Jurkat, Clone E6-1 (cell line): ENCODE measurements at regions not wholly inside any gene's neighbourhood (a gene's known extent, or its start where the extent isn't known, plus 50 kb on each side); places are given as distances from the start of the nearest gene placed in this dataset.
A peak's percentile ranks its signal among the peaks of the same experiment; 100 is the strongest.
"Not testable (repeated sequence)": the region's sequence is repeated elsewhere in the genome, so short reads cannot be mapped to it uniquely, and the experiment has no call there.

Source experiments
- DNase-seq: peaks from one replicate; pipeline ENCODE4 v3.0.0-alpha.2; 2011; ENCODE audit warnings: low read depth, low spot score
- H3K4me3 ChIP-seq: 2 replicates; pipeline ENCODE4 v1.5.1; 2011; ENCODE audit warnings: mild to moderate bottlenecking, low read length, control low read depth, moderate library complexity

- DNase-seq, result no peak
- no peak overlapping the region for H3K4me3 ChIP-seq
These were observed 332.9 kb downstream of the TFAP2A start for GRCh38 chr6:10081957-10082356.

DNA sequence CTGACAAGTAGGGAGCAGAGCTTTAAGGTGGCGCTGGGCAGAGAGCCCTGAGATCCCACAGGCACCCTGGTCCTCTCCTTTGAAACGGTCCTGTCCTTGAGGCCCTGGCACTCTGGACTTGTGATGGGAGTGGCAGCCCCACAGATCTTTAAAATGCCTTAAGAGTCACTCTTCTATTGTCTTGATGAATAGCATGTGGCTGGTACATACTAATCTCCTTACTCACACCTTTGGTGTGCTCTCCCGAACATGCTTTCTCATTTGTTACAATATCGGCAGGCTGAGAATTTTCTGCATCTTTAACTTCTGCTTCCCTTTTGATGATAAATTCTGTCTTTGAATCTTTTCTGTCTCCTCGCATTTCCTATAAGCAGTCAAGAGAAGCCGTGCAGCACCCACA lies 333.8 kb downstream of the TFAP2A start:
- H3K4me3 ChIP-seq, result no peak overlapping the region
- no peak for DNase-seq

DNA sequence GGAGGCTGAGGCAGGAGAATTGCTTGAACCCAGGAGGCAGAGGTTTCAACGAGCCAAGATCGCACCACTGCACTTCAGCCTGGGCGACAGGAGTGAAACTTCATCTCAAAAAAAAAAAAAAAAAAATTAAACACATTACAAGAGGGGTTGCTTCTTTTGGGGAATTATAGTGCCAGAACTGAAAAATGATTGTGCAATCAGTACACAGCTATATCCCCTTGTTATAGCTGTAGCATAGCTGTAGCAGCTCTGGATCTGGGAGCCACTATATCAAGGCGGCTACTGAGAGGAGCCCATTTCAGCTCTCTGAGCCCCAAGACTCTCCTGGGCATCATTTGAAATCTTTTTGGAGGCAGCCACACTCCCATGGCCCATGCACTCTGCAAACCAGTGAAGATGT lies 334.3 kb downstream of the TFAP2A start:
- no peak for DNase-seq

DNA sequence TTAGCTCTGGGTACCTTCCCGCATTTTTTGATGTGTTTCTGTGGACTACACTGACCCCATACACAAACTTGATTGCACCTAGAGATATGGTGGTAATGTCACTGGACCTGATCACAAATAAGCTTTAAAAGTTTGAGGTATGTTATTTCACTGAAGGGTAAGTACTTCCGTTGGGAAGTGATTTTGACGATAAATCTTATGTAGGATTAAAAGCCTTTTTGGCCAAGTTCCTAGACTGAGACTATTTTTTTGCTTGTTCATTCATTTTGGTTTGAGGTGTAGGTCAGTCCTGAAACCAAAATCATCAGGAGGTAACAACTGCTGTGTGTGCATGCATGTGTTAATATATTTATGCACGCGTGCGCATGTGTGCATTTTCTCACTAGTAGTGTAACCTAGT lies 336.3 kb downstream of the TFAP2A start:
- no peak for DNase-seq
- no peak overlapping the region for H3K4me3 ChIP-seq

More for the DNA sequence above, 334.3 kb downstream of the TFAP2A start:
- no peak overlapping the region for H3K4me3 ChIP-seq

DNA sequence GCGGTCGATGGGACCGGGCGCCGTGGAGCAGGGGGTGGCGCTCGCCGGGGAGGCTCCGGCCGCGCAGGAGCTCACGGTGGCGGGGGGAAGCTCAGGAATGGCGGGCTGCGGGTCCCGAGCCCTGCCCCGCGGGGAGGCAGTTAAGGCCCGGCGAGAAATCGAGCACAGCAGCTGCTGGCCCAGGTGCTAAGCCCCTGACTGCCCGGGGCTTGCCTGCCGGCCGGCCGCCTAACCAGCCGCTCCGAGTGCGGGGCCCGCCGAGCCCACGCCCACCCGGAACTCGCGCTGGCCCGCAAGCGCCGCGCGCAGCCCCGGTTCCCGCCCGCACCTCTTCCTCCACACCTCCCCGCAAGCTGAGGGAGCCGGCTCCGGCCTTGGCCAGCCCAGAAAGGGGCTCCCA lies 340.1 kb downstream of the TFAP2A start:
- not testable (repeated sequence) for DNase-seq, H3K4me3 ChIP-seq

DNA sequence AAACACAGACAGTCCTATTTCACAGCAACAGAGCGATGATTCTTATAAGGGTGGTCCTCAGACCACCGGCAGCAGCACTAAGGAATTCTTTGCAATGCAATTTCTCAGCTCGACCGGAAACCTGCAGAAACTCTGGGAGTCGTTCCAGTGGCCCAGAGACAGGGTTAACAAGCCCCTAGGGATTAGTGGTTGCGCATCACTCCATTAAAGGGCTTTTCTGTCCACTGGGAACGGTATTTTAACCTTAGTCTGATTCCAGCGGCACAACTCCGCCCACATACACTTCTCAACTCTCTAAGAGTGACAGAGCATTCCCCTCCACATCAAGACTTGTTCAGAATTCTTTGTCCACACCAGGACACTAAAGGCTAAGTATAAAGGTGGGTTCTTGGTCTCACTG lies 341.5 kb downstream of the TFAP2A start:
- DNase-seq, result no peak
- H3K4me3 ChIP-seq, result no peak overlapping the region

- H3K4me3 ChIP-seq, result no peak overlapping the region
- DNase-seq, result no peak
These were observed 343.1 kb downstream of the TFAP2A start for GRCh38 chr6:10071631-10072220.

- DNase-seq, result no peak
- H3K4me3 ChIP-seq, result no peak overlapping the region
These were observed 354.9 kb downstream of the TFAP2A start for GRCh38 chr6:10060004-10060403.

DNA sequence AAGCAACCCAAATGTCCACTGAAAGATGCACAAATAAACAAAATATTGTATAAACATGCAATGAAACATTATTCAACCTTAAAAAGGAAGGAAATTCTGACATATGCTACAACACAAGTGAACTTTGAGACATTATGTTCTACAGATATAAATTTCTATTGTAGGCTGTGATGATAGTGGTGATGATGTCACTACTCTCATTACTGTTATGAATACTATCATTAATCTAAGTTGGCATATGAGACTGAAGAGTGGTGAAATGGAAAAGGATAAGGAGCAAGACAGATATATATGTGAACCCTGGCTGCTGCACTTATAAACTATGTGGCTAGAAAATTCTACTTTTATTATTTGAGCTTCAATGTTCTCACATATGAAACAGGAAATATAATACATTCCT lies 360.2 kb downstream of the TFAP2A start:
- no peak for DNase-seq
- H3K4me3 ChIP-seq, result no peak overlapping the region

DNA sequence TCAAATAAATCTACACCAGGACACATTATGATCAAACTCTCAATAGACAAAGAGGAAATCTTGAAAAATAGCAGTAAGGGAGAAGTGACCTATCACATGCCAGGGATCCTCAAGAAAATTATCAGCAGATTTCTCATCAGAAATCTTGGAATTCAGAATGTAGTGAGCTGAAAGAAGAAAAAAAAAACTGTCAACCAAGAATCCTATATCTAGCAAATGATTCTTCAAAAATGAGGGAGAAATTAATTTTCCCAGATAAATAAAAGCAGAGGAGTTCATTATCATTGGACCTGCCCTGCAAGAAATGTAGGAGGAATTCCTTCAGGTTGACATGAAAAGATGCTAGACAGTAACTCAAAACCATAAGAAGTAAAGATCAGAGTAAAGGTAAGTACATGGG lies 363.6 kb downstream of the TFAP2A start:
- no peak for DNase-seq

GRCh38 chr6:10048370-10049297 lies 366.2 kb downstream of the TFAP2A start:
- no peak for DNase-seq
- H3K4me3 ChIP-seq, result no peak overlapping the region

More for the DNA sequence above, 363.6 kb downstream of the TFAP2A start:
- no peak overlapping the region for H3K4me3 ChIP-seq

DNA sequence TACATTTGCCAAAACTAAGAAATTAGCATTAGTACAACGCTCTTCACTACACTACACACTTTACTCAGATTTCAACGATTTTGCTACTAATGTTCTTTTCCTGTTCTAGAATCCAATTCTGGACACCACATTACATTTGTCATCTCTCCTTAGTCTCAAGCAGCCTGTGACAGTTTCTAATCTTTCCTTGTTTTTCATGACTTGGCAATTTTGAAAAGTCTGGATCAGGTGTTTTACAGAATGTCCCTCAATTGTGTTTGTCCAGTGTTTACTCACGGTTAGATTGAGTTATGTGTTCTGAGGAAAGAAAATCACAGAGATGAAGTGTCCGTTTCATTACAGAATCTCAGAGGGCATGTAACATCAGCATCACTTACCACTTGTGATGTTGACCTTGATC lies 372.6 kb downstream of the TFAP2A start:
- DNase-seq, result no peak
- no peak overlapping the region for H3K4me3 ChIP-seq

GRCh38 chr6:10033223-10033829 lies 381.5 kb downstream of the TFAP2A start:
- no peak for DNase-seq
- H3K4me3 ChIP-seq, result no peak overlapping the region

DNA sequence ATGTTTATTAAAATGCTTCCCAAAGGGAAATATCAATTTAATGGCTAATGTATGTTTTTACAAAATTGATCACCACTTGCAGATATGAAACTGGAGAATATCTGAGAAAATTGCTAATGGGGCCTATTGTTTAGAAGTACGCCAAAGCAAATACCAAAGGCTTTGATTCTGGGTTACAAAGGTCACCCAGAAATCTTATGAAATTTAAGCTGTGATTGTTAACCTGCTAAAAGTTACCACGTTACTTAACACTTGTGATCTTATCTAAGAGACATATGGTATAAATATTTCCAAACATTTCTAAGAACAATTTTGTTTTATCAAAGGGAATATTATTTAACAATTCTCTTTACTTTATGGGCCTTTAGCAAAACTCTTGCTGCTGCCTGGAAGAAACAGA lies 383.3 kb downstream of the TFAP2A start:
- DNase-seq, result no peak

DNA sequence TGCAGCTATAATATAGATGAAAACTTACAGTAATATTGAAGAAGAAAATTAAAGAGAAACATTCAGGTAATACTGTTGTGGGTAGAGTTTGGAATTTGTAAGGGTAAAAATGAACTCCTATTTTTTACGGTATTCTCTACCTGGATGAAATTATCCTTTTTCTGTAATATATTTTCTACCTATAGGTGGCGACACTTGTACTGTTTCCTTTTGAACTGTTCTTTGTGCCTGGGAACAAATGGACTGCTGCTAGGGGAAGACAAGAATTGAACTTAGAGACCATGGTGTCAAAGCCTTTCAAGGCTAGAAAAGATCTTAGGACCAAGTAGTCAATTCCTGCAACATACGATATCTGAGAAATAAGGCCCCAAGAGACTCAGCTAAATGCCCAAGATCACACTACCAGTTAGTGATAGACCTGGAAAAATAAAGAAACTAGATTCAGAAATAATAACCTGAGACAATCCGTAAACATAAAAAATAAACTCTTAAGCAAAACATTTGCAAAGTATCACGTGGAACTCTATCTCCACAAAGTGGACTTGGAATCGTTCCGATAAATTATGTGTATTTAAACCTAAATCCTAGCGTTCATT lies 383.8 kb downstream of the TFAP2A start:
- DNase-seq, result peak; percentile 6
- no peak overlapping the region for H3K4me3 ChIP-seq

More for the DNA sequence above, 383.3 kb downstream of the TFAP2A start:
- H3K4me3 ChIP-seq, result no peak overlapping the region

DNA sequence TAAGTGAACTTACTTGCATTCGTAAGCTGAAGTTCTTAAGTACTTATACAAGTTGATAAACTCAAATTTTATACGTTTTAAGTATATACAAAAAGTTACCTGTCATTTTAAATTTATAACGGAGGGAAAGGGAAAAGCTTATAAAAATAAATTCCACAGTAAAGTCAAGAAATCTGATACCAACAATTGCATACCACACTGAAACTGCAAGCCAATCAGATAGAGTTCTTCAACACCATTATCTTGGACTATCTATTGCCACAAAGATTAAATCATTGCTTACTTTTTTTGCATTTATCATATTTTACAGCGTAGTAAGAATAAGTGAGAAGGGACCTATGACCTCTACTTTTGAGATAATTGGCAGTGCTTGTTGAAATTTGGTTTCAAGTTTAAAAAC lies 386.7 kb downstream of the TFAP2A start:
- H3K4me3 ChIP-seq, result no peak overlapping the region
- no peak for DNase-seq

- DNase-seq, result no peak
- H3K4me3 ChIP-seq, result no peak overlapping the region
These were observed 395.0 kb downstream of the TFAP2A start for GRCh38 chr6:10019851-10020250.

DNA sequence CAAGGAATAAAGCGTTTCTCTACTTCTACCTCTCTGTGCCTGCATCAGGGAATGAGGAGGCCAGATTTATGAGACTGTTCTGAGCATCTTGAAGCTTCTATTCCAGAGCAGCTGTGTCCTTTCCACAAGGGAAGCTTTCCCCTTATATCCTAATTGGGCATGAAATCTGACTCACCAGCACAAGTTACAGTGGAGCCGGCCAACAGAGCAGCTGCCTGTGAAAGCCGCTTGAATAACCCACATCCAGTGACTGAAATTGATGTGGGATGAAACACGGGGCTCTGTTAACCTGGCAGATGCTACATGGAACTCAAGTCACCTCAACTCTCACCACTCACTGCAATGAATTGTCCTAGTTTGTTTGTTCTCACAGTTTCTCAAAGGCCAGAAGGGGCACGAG lies 400.3 kb downstream of the TFAP2A start:
- no peak overlapping the region for H3K4me3 ChIP-seq
- no peak for DNase-seq

- no peak overlapping the region for H3K4me3 ChIP-seq
- no peak for DNase-seq
These were observed 414.3 kb downstream of the TFAP2A start for GRCh38 chr6:10000551-10000950.

DNA sequence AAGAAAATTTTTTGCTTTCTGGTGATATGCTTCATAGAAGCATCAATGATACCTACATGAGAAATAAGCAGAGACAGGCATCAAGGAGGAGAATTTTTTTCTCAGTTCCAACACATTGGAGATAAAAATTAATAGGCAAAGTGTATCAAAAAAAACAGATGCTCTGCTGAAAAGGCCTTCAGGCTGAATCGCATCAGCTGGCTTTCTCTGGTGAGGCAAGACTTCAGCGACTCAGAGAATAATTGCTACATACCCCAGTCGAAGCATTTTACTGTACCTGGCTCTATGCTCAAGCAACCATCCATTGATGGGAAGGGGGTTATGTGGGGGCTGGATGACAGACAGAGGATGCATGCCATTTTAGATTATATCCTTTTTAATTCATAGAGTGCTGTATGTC lies 415.1 kb downstream of the TFAP2A start:
- H3K4me3 ChIP-seq, result no peak overlapping the region
- DNase-seq, result no peak
